OCI-M2 (cell line): ENCODE measurements at regions not wholly inside any gene's neighbourhood (a gene's known extent, or its start where the extent isn't known, plus 50 kb on each side); places are given as distances from the start of the nearest gene placed in this dataset.
"Not testable (repeated sequence)": the region's sequence is repeated elsewhere in the genome, so short reads cannot be mapped to it uniquely, and the experiment has no call there.

Experiments
- DNase-seq: peaks from one replicate; lab custom pipeline; 2025; ENCODE audit not compliant: unreplicated experiment; lab: John Stamatoyannopoulos, UW

DNA sequence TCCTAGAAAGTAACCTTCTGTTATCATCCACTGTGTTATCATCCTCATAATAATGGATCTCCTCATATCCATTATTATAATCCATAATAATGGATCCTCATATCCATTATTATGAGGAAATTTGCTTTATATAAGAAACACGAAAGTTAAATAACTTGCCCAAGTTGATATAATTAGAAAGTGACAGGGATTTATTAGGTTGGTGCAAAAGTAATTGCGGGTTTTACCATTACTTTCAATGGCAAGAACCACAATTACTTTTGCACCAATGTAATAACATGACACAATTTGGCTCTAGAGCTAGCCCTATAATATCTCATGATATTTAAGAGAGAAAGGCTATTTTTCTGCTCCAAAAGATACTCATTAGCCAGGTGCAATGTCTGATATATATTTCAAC is 275.7 kb upstream of the STXBP5 start:
- DNase-seq = no peak

DNA sequence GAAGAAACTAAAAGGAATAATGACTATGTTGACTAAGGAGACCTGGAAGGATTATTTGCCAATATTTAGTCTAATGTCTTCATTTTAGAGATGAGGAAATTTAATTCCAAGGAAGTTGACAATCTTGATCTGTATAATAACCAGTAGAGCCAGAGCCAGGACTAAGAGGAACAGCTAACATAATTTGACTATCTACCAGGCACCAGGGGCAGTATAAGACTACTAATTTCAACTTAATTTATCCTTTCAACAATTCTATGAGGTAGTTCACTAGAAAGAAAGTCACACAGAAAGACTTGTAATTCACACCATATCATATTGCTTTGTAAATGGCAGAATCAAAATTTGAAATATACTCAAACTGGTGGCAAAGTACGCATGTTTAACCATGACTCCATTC is 273.0 kb upstream of the STXBP5 start:
- no peak for DNase-seq

DNA sequence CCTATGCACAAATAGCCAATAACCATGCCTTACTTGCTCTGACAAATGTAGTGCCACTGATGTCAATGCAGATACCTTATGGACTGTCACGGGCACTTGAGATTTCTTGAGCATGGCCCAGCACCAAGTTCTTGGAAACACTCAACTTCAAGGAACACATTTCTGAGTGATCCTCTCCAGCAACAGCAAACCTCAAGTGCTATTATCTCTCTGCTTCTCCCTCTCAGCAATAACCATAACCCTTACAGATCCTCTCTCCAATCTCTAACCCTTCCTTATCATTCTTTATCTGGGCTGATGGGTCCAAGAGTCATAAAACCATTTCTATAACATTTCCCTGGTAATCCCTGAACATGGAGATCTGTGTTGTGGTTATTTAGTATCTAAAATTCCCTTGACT is 266.9 kb upstream of the STXBP5 start:
- no peak for DNase-seq

DNA sequence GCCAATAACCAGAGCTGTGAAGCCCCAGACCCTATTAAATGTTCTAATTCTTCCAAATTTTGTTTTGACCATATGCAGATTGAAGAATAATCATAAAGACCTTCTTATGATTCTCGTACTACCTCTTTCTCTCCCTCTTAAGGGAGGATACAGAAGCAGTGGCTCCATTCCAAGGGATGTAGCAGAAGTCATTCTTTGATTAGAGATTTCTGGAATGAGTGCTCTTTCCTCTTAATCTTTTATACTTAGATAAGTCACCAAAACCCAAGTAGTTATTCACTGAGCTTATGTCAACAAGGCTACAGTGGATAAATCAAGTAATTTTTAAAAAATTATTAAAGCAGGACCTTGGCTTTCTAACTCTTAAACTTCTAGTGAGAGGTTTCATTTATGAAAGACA is 266.0 kb upstream of the STXBP5 start:
- DNase-seq = no peak

DNA sequence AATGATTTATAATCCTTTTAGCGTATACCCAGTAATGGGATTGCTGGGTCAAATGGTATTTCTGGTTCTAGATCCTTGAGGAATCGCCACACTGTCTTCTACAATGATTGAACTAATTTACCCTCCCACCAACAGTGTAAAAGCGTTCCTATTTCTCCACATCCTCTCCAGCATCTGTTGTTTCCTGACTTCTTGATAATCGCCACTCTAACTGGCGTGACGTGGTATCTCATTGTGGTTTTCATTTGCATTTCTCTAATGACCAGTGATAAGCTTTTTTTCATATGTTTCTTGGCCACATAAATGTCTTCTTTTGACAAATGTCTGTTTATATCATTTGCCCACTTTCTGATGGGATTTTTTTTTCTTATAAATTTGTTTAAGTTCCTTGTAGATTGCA is 264.8 kb upstream of the STXBP5 start:
- not testable (repeated sequence) for DNase-seq

DNA sequence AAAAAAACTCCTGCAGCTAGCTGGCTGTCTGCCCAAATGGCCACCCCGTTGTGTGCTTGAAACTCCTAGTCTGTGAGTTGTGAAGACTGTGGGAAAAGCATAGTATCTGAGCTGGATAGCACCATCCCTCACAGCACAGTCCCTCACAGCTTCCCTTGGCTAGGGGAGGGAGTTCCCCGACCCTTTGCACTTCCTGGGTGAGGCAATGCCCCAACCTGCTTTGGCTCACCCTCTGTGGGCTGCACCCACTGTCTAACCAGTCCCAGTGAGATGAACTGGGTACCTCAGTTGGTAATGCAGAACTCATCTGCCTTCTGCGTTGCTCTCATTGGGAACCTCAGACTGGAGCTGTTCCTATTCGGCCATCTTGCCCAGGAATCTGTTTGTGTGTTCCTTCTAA is 260.6 kb upstream of the STXBP5 start:
- no peak for DNase-seq

DNA sequence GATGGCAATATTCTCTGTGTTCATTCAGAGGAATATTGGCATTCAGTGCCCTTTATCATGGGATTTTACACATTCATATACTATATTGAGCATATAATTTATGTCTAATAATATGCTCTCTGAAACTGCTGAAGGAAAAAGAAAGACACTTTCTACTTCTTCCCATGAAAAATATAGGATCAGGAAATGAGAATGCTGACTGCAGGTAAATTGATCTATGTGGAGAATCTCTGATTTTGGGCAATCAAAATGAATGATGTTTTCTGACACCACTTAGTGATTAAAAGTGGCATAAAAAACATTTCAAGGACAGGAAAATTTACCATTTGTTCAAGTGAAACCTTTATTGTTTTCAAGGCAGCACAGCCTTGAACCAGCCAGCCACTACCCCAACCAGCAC is 260.1 kb upstream of the STXBP5 start:
- DNase-seq = no peak

DNA sequence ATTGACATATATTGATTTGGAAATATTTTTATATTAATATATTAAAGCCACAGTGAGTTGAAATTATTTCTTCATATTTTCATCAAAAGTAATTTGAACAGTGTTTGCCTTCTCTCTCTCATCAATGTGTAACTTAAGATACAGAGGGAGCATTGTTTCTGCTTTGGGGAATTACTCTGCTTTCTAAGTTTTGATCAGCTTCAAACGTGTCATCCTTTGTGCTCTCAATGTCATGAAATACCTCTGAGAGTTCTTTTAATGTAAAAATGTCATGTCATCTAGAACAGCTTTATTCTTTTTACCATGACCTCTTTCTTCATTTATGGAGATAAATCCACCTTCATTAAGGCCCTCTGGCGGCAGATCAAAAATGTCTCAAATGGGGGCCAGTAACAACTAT is 259.4 kb upstream of the STXBP5 start:
- no peak for DNase-seq

DNA sequence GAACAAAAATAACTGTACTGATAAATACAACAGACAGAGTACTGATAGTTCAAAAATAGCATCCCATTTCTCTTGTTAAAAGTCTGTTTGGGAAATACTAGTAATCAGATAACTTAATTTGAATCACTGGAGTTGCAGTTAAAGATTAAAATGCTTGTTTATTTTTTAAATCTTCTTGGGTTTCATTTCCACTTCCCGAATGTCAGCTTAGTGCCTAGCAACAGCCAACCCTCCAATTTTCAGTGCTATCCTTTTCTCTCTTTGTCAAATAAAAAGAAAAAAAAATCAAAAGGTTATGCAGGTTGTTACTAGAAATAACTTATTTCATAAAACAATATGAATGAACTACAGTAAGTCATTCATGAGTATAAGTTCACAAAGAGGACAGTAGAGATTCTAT is 257.7 kb upstream of the STXBP5 start:
- DNase-seq = no peak

DNA sequence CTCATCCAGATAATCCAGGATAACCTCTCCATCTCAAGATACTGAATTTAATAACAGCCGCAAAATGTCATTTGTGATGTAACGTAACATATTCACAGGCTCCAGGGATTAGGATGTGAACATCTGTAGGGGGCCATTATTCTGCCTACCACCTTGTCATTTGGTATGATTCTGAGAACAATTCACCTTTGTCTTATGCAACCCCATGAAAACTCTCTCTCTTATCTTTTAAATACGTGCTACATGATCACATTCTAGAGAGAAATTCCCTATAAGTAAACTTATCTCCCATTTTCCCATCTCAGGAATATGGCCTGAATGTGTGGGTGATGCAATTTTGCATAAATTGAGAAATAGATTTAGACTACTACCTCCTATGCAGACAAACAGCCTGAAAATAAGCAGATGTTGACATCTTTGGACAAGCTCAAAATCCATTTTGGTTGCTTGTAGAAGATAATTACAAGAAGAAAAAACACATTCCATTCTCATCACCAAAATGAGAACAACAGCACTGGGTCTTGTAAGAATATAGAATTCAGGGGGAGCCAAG is 255.4 kb upstream of the STXBP5 start:
- DNase-seq = no peak

DNA sequence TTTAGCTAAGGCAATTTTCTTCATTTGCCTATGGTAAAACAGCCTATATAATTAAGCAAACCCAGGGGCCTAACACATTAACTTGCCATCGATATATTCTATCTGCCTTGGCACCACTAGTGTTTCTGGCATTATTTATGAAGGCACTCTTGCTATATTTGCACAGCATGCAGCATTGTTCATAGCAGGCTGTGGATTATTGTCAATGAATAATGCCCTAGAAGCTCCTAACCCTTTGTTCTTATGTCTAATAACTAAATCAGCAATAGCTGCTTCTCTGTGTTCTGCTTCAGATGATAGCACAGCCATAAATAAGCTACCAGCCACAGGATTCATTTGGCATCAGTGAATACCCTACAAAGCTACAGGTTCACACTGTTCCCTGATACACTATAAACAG is 254.8 kb upstream of the STXBP5 start:
- no peak for DNase-seq

DNA sequence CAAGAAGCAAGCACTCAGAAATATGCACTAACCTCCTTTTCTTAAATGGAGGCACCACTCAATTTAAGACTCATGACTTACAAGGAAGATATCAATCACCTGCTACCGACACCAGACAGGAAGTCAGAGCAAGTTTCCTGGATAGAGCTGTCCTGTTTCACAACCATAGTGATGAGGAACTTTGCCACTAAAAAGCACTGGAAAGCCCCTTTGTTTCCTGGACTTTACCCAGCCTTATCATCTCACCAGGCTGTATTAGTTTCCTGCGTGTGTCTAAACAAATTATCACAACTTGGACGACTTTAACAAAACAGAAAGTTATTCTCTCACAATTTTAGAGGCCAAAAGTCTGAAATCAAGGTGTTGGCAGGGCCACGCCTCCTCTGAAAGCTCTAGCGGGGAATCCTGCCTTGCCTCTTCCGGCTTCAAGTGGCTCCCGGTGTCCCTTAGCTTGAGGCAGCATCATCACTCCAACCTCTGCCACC is 253.8 kb upstream of the STXBP5 start:
- DNase-seq = no peak

DNA sequence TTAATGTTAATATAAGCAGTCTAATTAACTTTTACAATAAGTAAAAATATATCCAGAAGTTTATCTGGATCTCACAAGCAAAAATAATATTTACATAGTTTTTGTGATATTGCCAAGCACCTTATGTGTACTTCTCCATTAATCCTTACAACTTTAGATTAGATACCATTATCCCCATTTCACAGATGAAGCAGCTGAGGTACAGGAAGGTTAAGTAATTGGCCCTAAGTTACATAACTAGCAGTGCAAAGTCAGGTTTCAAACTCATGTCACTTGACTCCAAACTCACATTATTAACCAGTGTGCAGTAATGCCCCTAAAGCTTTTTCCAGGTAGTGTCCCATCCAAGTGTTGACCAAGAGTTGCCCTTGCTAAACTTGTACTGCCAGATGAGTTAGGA is 248.6 kb upstream of the STXBP5 start:
- no peak for DNase-seq

DNA sequence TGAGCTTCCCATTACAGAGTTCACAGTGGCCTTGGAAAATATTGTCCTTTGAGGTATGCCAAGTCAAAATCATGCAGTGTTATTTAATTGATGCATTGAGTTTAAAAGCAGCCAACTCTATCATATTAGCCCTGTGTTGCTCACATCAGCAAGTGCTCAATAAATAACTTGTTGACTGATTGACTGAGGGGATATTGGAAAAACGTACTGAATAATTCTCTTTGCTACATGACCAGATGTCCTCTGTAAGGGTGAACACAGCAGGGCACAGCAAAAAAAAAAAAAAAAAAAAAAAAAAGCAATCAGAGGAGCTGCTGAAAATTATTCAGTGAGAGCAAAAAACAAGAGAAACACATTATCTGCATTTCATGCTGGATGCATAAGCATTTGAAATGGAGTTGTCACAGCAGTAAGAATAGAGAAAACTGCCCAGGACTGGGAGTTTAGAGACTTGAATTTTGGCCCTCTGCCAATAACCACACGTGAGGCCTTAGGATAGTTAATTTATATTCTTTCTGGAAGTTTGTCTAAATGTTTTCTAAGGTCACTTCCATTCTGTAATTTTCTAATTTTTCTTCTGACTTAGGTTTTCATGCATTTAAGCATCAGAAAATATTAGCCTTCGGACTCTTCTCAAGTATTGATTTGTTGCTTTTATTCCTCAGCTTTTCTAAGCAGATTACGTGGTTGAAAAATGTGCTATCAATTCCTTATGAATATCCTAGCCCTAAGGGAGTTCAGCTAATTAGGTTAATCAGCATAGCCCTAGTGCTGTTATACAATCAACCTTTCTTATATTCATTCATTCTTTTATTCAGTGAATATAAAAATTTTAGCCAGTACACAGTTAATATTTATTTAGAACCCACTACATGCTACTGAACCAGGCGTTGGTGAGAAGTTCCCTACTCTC is 246.8 kb upstream of the STXBP5 start:
- no peak for DNase-seq

DNA sequence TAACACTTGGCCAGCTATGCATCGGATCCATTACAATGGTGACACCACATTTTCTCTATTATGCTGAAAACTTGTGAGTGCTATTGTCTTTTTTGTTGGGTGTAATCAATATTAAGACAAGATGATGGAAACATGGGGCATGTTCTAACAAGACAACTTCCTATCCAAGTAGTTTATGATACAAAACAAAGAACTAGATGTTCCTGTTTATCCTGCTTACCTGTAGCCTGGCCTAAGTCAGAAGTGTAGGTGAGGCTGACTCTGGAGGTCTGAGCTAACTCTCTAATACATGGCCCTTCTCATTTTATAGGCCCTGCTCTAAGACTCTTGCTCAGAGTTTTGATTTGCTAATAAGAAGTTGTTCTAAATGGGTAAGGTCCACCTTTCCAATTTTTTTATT is 242.4 kb upstream of the STXBP5 start:
- DNase-seq = no peak

DNA sequence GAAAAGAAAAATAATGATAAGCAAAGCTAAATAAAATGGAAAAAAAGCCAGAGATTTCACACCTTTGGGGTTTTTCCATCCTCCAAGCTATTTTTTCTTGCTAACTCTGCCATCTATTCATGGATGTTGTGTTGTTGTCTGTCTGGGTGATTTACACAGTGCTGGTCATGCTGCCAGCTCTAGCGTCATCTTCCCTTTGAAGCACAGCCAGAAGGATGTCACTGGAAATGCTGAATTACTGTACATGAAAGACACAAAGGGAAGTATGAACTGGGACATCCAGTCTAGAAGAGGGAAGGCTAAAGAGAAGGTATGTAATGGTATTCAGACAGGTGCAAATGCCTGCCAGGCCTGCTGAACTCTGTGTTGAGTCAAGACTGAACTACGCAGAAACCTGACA is 241.9 kb upstream of the STXBP5 start:
- no peak for DNase-seq

DNA sequence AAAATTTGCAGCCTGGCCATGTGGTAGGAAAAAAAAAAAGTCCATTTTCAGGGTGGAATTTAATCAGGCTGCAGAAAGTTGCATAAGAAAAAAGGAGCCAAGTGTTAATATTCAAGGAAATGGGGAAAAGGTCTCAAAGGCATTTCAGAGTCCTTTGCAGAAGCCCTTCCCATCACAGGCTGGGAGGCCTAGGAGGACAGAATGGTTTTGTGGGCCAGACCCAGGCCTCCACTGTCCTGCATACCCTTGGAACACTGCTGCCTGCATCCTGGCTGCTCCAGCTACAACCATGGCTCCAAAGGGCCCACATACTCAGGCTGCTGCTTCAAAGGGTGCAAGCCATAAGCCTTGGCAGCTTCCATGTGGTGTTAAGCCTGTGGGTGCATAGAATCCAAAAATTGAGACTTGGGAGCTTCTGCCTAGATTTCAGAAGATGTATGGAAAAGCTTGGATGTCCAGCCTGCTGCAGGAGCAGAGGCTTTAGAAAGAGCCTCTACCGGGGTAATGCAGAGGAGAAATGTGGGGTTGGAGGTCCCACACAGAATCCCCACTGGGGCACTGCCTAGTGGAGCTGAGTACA is 239.0 kb upstream of the STXBP5 start:
- no peak for DNase-seq

DNA sequence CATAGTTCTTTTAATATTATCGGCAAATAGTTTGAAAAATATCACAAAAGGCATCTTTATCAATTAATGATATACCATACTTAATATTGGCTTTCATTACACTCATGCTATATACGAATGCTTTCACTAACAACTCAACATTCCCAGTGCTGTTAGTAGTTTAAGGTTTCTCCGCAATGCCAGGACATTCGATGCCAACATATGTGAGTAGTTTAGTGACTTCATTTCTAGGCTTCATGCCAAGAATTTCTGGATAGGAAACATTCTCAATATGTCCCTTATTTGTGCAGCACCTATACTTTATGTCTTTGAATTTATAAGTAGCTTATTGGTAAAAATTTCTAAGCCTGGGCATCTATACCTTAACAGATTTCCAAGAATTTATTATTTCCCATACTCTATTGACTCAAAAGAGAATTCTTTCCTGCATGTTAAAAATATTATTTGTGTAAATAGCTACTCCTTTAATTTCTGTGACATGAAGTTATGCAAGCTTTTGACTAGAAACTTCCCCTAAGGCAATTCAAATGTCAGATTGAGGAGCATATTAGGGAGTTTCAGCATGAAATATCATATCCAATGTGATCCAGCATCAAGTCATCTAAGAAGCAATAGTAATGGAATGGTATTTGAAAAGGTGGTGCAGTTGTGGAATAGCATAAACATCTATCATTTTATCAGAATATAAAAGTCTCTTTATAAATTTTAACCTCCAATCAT is 236.0 kb upstream of the STXBP5 start:
- DNase-seq = no peak

DNA sequence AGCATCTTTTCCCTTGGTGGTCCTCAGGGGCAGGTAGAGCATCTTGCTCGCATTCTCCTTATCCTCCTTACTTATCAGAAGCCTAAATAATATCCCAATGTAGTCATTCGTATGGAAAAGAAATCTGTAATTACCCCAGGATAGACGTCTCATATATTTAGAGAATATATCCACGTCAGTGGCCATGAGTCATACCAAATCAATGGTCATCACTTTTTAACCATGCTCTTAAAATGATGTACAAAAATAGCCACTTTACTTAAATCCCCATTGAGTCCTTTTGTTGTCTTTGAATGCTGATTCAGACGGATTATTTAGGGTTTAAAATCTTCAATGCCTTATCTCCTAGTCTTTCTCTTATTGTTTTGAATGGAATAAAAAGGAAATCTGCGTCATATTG is 231.7 kb upstream of the STXBP5 start:
- no peak for DNase-seq

DNA sequence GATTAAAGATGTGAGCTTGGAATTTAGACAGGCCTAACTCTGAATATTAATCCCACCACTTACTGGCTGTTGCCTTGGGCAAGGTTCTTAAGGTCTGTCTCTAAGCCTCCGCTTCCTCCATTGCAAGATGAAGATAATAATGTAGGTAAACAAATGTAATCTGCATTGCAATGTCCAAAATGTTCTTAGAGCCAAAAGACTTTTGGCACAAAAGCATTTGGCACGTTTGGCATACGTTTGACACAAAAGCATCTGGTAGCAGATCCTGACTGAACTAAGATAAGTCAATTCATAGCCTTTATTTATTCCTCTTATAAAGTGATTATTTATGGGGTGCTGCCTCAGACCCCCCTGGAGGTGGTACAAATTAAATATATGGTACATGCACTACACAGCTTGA is 229.9 kb upstream of the STXBP5 start:
- no peak for DNase-seq

DNA sequence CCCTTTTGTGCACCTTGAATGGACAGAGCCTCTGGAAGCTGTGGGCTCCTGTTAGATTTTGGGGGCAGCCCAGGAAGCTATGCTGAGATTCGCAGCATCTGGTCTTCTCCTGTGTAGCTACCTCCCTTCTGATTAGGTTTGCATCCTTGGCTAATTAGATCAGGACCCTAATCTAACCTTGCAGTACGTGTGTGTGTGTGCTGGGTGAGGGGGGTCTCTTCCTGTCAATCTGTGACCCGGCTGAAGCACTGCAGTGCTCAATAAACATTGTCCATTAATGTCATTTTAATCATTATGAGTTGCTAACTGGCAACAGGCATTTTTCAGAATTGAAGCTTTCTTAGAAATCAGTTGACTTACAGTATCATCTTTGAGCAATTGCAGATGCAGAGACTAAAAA is 229.1 kb upstream of the STXBP5 start:
- DNase-seq = no peak

DNA sequence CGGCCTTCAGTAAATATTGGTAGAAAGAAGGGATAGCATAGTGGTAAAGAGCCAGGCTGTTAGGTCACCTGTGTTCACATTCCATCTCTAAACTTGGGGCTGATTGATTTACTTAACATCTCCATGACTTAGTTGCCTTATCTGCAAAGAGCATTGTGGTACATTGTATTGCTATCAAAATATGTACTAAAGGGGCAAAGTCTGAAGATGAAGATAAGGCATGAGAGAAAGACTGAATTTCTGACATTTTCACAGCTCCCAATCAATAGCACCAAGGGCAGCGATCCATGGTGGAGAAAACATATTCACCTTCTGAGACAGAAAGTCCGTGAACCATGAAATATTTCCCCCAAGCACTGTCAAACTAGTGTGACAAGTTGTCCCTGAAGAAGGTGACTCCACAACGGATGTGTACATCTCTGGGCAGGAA is 223.3 kb upstream of the STXBP5 start:
- DNase-seq = no peak
